Right atrium auricular region (tissue), 2 donors: ENCODE measurements at regions not wholly inside any gene's neighbourhood (a gene's known extent, or its start where the extent isn't known, plus 50 kb on each side); places are given as distances from the start of the nearest gene placed in this dataset.

Source experiments
- DNase-seq: peaks from one replicate; pipeline ENCODE4 v3.0.0-alpha.2; 2019; ENCODE audit warnings: low spot score
- H3K27ac ChIP-seq, 2 donors: fragments of 200-600 bp; sonication (generic); 1 replicate in 1 of 2; 2 replicates in 1 of 2; pipeline ENCODE4 v1.5.1; 2016 to 2019
- H3K27me3 ChIP-seq, 2 donors: fragments of 200-600 bp; sonication (generic); one replicate each; pipeline versions ENCODE4 v1.5.1 to v1.6.0; 2017 to 2019
- H3K36me3 ChIP-seq: fragments of 200-600 bp; sonication (generic); one replicate; pipeline ENCODE4 v1.5.1; 2016
- H3K4me1 ChIP-seq, 2 donors: fragments of 200-600 bp; sonication (generic); one replicate each; pipeline versions ENCODE4 v1.5.1 to v1.6.0; 2017 to 2019
- H3K4me3 ChIP-seq, 2 donors: fragments of 200-600 bp; sonication (generic); 1 replicate in 1 of 2; 2 replicates in 1 of 2; pipeline ENCODE4 v1.5.1; 2017 to 2019; ENCODE audit warnings: mild to moderate bottlenecking in 1 of 2, moderate library complexity in 1 of 2
- H3K9me3 ChIP-seq, 2 donors: fragments of 200-600 bp; sonication (generic); one replicate each; pipeline ENCODE4 v1.5.1; 2019
- CTCF ChIP-seq, 2 donors: fragments of 200-600 bp; sonication (generic); IDR thresholded peaks; one replicate each; pipeline ENCODE4 v1.5.1; 2019; ENCODE audit warnings: antibody characterized with exemption in 2 of 2

- no peak overlapping the region for H3K4me3 ChIP-seq
- H3K27me3 ChIP-seq = no peaks in the 10 kb centered on the region
- no peaks in the 10 kb centered on the region for H3K36me3 ChIP-seq
- H3K27ac ChIP-seq = no peak overlapping the region
- no peak for TF ChIP-seq CTCF (IDR thresholded peaks at IDR 0.05)
- H3K4me1 ChIP-seq = no peaks in the 10 kb centered on the region
- no peaks in the 10 kb centered on the region for H3K9me3 ChIP-seq
- DNase-seq = no peak
Observed at GRCh38 chr2:44886414-44886813, 55.1 kb upstream of the SIX3 start.

GRCh38 chr2:44889096-44889495 is 52.4 kb upstream of the SIX3 start:
- no peak overlapping the region for H3K27ac ChIP-seq
- no peak for TF ChIP-seq CTCF (IDR thresholded peaks at IDR 0.05)
- H3K27me3 ChIP-seq = no peaks in the 10 kb centered on the region
- H3K36me3 ChIP-seq = no peaks in the 10 kb centered on the region
- peaks cover 0 to 5% of the 10 kb centered on the region in 2 donors for H3K9me3 ChIP-seq
- DNase-seq = no peak
- H3K4me1 ChIP-seq = no peaks in the 10 kb centered on the region
- no peak overlapping the region for H3K4me3 ChIP-seq
